GM18909 (cell line): ENCODE measurements at regions not wholly inside any gene's neighbourhood (a gene's known extent, or its start where the extent isn't known, plus 50 kb on each side); places are given as distances from the start of the nearest gene placed in this dataset.
"Not testable (repeated sequence)": the region's sequence is repeated elsewhere in the genome, so short reads cannot be mapped to it uniquely, and the experiment has no call there.

Experiments
- ATAC-seq: cut with Tn5 transposase; IDR thresholded peaks from one replicate; pipeline ENCODE4 v1.9.1; 2021; ENCODE audit warnings: mild to moderate bottlenecking; ENCODE audit not compliant: unreplicated experiment, poor library complexity

DNA sequence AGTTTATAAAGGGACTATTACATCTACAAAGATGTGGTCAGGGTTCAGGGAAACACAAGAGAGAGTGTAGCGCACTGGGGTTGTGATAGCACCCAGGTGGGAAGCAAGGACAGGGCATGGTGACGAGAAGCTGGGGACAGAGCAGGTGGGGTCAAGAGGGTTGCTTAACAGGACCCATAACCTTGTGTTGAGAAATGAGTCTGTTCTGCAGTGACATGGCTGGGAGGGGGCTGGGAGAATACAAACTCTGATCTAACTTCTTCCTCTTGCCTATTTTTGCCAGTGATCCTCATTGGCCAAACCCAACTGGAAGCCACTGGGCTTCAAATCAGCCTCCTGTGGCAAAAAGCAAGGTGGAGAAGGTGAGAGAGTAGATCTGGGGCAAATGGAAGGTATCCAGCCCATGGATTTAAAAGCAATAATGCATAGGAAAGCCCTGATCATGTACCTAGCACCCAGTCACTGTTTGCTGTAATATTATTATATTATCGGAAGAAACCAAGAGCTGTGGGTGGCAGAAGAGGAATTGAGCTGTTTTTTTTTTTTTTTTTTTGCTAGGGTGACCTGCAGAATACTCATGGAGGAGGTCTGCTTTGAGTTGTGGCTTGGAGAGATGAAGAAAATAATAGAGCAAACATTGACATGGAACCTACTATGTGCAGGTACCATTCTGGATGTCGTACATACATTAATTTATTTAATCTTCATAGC lies 76.9 kb upstream of the ZFHX3 start:
- ATAC-seq: no peak

DNA sequence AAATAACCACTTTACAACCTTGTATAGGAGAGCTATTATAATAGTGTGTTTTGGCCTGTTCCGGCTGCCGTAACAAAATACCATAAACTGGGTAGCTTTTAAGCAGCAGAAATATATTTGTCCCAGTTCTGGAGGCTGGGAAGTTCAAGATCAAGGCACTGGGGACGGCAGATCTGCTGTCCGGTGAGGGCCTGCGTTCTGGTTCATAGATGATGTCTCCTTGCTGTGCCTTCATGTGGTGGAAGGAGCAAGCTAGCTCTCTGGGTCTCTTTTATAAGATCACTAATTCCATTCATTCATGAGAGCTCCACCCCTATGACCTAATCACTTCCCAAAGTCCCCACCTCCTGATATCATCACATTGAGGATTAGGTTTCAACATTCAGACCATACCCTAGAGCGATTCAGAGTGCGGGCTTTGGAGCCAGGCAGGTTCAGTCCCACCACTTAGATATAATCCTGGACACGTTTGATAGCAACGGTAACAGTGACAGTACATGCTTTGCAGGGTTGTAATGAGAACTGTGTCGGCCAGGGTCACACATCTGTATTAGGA lies 76.2 kb upstream of the ZFHX3 start:
- ATAC-seq: no peak

DNA sequence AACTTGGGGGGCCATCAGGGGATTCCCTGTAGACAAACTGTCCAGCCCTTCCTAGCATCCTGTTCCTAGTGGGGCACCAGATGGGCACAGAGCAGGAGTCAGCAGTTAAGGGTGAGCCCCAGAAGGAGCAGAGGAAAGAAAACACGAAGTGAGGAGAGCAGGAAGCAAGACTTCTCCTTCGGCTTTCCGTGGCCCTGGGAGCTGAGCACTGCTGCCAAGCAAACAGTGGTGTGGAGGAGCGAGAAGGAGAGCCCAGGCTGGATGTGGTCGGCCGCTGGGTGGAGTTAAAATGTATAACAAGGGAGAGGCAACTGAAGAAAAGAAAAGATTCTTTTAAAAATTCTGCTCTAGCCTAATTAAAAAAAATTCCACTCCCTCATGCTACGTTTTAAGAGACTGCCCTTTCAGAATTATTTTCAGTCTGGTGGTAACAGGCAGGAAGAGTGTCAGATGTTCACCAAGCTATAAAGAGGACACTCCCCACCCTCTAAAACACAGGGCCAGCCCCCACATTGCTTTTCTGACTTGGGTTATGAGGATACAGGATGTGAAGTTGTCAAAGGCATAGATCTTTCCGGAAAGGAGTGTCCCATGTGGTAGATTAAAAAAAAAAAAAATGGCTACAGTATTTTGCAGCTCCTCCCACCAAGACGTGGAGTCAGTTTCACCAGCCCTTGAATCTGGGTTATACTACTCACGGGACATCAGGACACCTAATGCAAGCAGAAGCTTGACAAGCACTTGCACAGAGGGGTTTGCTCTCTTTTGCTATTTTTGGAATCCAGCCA lies 74.9 kb upstream of the ZFHX3 start:
- ATAC-seq: no peak

DNA sequence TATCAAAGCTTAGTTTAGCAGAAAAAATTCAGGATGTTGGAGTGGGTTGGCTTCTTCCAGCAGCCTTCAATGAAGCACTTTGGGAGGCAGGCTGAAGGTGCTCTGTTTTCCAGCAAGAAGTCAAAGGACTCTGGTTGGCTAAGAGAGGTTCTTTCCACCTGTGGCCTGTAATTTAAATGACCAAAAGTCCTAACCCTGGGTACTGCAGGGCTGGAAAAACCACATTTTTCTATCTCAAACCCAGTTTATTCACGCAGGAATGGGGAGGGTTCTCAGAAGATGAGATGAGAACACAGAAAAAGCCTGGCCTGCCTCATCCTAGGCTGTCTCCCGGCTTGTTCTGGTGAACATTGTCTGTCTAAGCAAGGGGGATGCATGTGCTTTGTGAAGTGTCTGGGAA lies 68.6 kb upstream of the ZFHX3 start:
- ATAC-seq: no peak

DNA sequence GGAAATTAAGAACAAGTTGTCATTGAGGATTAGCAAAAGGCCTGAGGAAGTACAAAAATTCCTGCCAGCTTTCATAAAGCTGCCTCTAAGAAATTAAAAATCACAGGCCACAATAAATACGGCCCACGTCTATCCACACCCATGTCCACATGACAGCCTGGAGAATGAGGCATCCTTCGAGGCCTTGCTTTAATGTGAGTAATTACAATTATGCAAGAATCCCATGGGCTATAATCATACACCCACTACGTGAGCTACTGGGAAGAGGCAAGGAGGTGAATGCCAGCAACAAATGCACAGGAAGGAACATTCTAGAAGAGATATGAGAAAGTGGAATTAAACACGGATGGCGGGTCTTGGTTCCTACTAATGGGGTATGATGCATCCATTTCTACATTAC lies 65.4 kb upstream of the ZFHX3 start:
- no peak for ATAC-seq

DNA sequence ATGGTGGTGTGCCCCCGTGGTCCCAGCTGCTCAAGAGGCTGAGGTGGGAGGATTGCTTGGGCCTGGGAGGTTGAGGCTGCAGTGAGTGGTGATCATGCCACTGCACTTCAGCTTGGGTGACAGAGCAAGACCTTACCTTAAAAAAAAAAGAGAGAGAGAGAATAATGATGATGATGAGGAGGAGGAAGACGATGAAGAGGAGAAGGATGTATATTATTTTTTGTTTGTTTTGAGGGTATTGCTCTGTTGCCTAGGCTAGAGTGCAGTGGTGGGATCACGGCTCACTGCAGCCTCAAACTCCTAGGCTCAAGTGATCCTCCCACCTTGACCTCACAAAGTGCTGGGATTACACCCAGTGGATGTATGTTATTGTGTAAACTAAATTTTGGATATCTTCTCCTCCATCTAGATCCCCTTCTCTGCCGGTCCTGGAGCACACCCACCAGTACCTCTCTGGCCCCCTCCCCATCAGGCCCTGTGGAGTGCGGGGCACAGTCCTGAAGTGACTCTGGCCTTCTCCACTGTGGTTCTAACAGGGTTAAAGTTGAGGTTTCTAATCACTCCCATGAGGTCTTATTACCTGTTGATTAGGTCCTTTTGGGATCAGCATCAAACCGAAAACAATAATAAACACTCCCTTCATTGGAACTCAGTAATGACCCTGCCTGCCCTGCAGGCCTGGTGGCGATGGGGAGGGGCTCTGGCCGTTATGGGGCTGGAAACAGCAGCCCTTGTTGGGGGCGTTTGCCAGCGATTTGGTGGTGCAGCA lies 60.5 kb upstream of the ZFHX3 start:
- no peak for ATAC-seq

DNA sequence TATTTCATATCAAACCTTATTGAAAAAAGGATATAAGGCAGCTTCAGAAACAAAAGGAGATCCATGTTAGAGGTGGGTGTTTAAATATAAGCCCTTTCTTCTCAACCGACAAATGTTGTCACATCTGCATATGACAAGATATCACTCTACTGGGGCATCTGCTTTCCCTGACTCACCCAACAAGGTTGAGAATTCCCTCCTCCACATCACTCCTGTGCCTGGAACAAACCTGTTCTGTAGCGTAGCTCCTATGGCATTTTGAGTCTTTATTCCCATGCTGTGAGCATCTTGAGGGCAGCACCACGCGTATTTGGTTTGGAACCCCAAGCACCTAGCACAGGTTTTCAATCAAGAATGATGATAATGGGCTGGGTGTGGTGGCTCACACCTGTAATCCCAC lies 59.4 kb upstream of the ZFHX3 start:
- ATAC-seq: no peak

DNA sequence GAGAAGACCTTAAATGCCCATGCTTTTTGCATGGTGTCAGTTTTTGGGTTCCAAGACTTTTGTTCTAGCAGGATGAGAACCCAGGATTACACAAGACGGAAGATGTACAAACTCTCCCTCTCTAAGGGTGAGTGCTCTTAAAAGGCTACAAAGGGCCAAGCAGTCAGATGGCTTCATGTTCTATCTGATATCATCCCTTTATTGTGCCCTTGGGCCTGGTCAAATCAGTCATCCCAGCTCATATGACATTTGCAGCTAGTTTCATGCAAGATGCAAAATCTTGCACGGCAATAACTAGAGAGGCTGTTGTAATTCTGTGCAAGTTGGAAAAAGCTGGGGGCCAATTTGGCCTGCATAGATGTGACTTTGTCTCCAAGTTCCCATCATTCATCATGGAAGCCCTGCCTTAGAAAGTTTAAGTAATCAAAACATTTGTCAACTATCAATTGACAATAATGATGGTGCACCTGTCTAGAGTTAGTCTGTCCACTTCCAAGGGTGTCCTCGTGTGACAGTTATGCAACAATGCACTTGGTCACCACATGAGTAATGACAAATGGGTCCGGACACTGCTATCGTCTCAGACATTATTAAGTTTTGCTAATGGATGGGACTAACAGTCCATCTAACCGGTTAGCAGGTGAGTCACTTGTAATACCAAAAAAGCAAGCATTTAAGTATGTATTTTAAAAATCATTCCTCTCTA lies 58.6 kb upstream of the ZFHX3 start:
- no peak for ATAC-seq

DNA sequence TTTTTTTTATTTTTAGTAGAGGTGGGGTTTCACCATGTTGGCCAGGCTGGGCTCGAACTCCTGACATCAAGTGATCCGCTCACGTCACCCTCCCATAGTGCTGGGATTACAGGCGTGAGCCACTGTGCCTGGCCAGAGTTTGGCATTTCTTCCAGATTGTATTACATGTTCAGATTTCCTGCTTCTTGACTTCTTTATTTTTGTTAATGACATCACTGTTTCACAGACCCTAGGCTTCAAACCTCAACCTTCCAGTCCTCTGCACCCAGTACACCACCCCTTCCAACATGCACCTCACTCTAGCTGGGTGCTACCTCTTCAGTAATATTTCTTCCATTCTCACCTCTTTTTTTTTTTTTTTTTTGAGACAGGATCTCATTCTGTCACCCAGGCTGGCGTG lies 53.6 kb upstream of the ZFHX3 start:
- ATAC-seq: no peak

DNA sequence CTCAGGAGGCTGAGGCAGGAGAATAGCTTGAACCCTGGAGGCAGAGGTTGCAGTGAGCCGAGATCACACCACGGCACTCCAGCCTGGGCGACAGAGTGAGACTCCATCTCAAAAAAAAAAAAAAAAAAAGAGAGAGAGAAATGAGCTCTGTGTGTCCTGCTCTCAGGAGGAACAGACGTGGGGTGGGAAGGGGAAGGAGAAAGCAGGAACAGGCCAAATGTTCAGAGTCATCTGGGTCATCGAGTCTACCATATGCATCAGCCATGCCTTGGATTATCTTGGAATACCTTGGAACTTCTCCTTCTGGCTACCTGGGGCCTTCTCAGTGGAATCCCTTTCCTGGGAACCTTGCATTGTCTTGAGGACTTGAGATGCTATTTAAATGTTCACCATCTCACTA lies 51.7 kb upstream of the ZFHX3 start:
- not testable (repeated sequence) for ATAC-seq
